ENCODE measurements at regions not wholly inside any gene's neighbourhood (a gene's known extent, or its start where the extent isn't known, plus 50 kb on each side); places are given as distances from the start of the nearest gene placed in this dataset.
"Not testable (repeated sequence)": the region's sequence is repeated elsewhere in the genome, so short reads cannot be mapped to it uniquely, and the experiment has no call there.

- no peaks in the 10 kb centered on the region for H3K9me3 Mint-ChIP-seq
- H3K4me3 Mint-ChIP-seq: no peak overlapping the region
Observed at GRCh38 chr21:7947422-7947821, 2574.0 kb upstream of the TPTE start.

GRCh38 chr21:7948727-7949126 lies 2572.7 kb upstream of the TPTE start:
- H3K14ac ChIP-seq (ENCODE audit: insufficient read depth, low read length); H3K4ac ChIP-seq (ENCODE audit: low read depth, low read length); H2BK20ac ChIP-seq (ENCODE audit: low read depth, low read length, poor library complexity, severe bottlenecking); H4K8ac ChIP-seq (replicated peaks; ENCODE audit: insufficient read length, low read depth, low read length); H4K91ac ChIP-seq (ENCODE audit: insufficient read length, low read depth, low read length); H3K79me2 ChIP-seq (ENCODE audit: insufficient read depth, low read length); H3K4me1 Mint-ChIP-seq; H3K4me1 ChIP-seq (ENCODE audit: insufficient read depth, low read length); DNase-seq; H3T11ph ChIP-seq (ENCODE audit: low read length); H3K27ac ChIP-seq (ENCODE audit: insufficient read length, low read depth, low read length); H2BK15ac ChIP-seq (ENCODE audit: low read depth, low read length); H2BK5ac ChIP-seq (ENCODE audit: insufficient read length, low read length); H2AK5ac ChIP-seq (ENCODE audit: insufficient read length, low read length); H3K23ac ChIP-seq (ENCODE audit: insufficient read length, low read depth, low read length); H3K79me1 ChIP-seq (ENCODE audit: insufficient read depth, low read depth, low read length, poor library complexity, severe bottlenecking); H3K56ac ChIP-seq (ENCODE audit: insufficient read length, low read depth, low read length); H2BK120ac ChIP-seq (ENCODE audit: low read depth, low read length, poor library complexity, severe bottlenecking); H3K27me3 ChIP-seq (ENCODE audit: insufficient read depth, low read length); H3K9me3 Mint-ChIP-seq; H3K9ac ChIP-seq (ENCODE audit: extremely low read depth, insufficient read length, low read length); H3K4me3 Mint-ChIP-seq; H4K20me1 ChIP-seq (ENCODE audit: control insufficient read depth, insufficient read depth, insufficient read length); H3K4me2 ChIP-seq (ENCODE audit: insufficient read depth, insufficient read length, low read length); H2BK12ac ChIP-seq (ENCODE audit: insufficient read length, low read depth, low read length); H2AFZ ChIP-seq (ENCODE audit: low read length); H3K18ac ChIP-seq (ENCODE audit: insufficient read length, low read depth, low read length); H3K27ac Mint-ChIP-seq; H4K5ac ChIP-seq (ENCODE audit: insufficient read length, low read depth, low read length); H3K9me3 ChIP-seq (ENCODE audit: control insufficient read depth, low read depth, low read length); H3K23me2 ChIP-seq (ENCODE audit: insufficient read length, low read depth, low read length, poor library complexity, severe bottlenecking): not testable (repeated sequence)
- WGBS (ENCODE audit: extremely low coverage, insufficient read length, low lambda C conversion rate): 100% methylated on average over 6 of the region's 7 CpGs
- Mint-ChIP-seq H3K36me3 (ENCODE audit: insufficient read depth in 1 of 3, low read depth in 3 of 3) (peaks cover 99 to 100% (median 100%) of the 10 kb centered on the region in 3 experiments; a peak in 6 of 7 replicates), H3K27me3 (ENCODE audit: low read depth) (peaks cover 50% of the 10 kb centered on the region)

More at GRCh38 chr21:7947422-7947821, 2574.0 kb upstream of the TPTE start:
- Histone ChIP-seq H3K27me3 (ENCODE audit: insufficient read depth, low read length) (0 out of 2 replicates have a peak, but pooled peaks cover 2% of the 10 kb centered on the region), H2BK120ac (ENCODE audit: low read depth, low read length, poor library complexity, severe bottlenecking) (no peak overlapping the region), H2BK20ac (ENCODE audit: low read depth, low read length, poor library complexity, severe bottlenecking) (no peak overlapping the region), H2BK15ac (ENCODE audit: low read depth, low read length) (no peak overlapping the region), H2BK12ac (ENCODE audit: insufficient read length, low read depth, low read length) (no peak overlapping the region), H4K91ac (ENCODE audit: insufficient read length, low read depth, low read length) (no peak overlapping the region), H2BK5ac (ENCODE audit: insufficient read length, low read length) (no peak overlapping the region), H3K23ac (ENCODE audit: insufficient read length, low read depth, low read length) (no peak overlapping the region), H3K4ac (ENCODE audit: low read depth, low read length) (no peak overlapping the region), H3T11ph (ENCODE audit: low read length) (no peak overlapping the region), H3K4me1 (ENCODE audit: insufficient read depth, low read length) (no peaks in the 10 kb centered on the region), H2AK5ac (ENCODE audit: insufficient read length, low read length) (no peak overlapping the region), H3K9me3 (ENCODE audit: control insufficient read depth, low read depth, low read length) (no peaks in the 10 kb centered on the region), H3K79me2 (ENCODE audit: insufficient read depth, low read length) (no peaks in the 10 kb centered on the region), H4K8ac (replicated peaks; ENCODE audit: insufficient read length, low read depth, low read length) (no peak overlapping the region), H3K27ac (ENCODE audit: insufficient read length, low read depth, low read length) (no peak overlapping the region), H2AFZ (ENCODE audit: low read length) (no peak overlapping the region), H3K9ac (ENCODE audit: extremely low read depth, insufficient read length, low read length) (no peak overlapping the region), H3K23me2 (ENCODE audit: insufficient read length, low read depth, low read length, poor library complexity, severe bottlenecking) (no peaks in the 10 kb centered on the region), H4K5ac (ENCODE audit: insufficient read length, low read depth, low read length) (no peak overlapping the region), H4K20me1 (ENCODE audit: control insufficient read depth, insufficient read depth, insufficient read length) (no peaks in the 10 kb centered on the region), H3K56ac (ENCODE audit: insufficient read length, low read depth, low read length) (no peak overlapping the region), H3K14ac (ENCODE audit: insufficient read depth, low read length) (no peak overlapping the region), H3K18ac (ENCODE audit: insufficient read length, low read depth, low read length) (no peak overlapping the region), H3K4me2 (ENCODE audit: insufficient read depth, insufficient read length, low read length) (no peak overlapping the region), H3K79me1 (ENCODE audit: insufficient read depth, low read depth, low read length, poor library complexity, severe bottlenecking) (no peaks in the 10 kb centered on the region)
- peaks cover 99 to 100% (median 100%) of the 10 kb centered on the region in 3 experiments; a peak in 6 of 7 replicates for H3K36me3 Mint-ChIP-seq (ENCODE audit: insufficient read depth in 1 of 3, low read depth in 3 of 3)
- H3K27ac Mint-ChIP-seq: no peak overlapping the region
- TF ChIP-seq CTCF (conservative IDR thresholded peaks at IDR 0.05): no peak
- WGBS (ENCODE audit: extremely low coverage, insufficient read length, low lambda C conversion rate): 97% methylated on average over 4 of the region's 4 CpGs
- no peaks in the 10 kb centered on the region for H3K4me1 Mint-ChIP-seq
- peaks cover 50% of the 10 kb centered on the region for H3K27me3 Mint-ChIP-seq (ENCODE audit: low read depth)
- DNase-seq: no peak

All from H9 (cell line).